ENCODE measurements at regions not wholly inside any gene's neighbourhood (a gene's known extent, or its start where the extent isn't known, plus 50 kb on each side); places are given as distances from the start of the nearest gene placed in this dataset.

- no peak for DNase-seq (ENCODE audit: low read depth)
Observed at GRCh38 chr4:41359836-41360213, 103.1 kb downstream of the UCHL1 start.

- DNase-seq (ENCODE audit: low read depth), result no peak
Observed at GRCh38 chr4:41360214-41360920, 103.6 kb downstream of the UCHL1 start.

- no peak for DNase-seq (ENCODE audit: low read depth)
Observed at GRCh38 chr4:41360921-41361793, 104.4 kb downstream of the UCHL1 start.

- no peak for DNase-seq (ENCODE audit: low read depth)
Observed at GRCh38 chr4:41361794-41362526, 105.2 kb downstream of the UCHL1 start.

GRCh38 chr4:41362621-41363383 lies 106.1 kb downstream of the UCHL1 start:
- DNase-seq (ENCODE audit: low read depth), result no peak

GRCh38 chr4:41363384-41363981 lies 106.8 kb downstream of the UCHL1 start:
- no peak for DNase-seq (ENCODE audit: low read depth)

- DNase-seq (ENCODE audit: low read depth), result no peak
Observed at GRCh38 chr4:41364876-41365275, 108.1 kb downstream of the UCHL1 start.

GRCh38 chr4:41365681-41366080 lies 109.0 kb downstream of the UCHL1 start:
- DNase-seq (ENCODE audit: low read depth), result no peak

GRCh38 chr4:41366911-41367517 lies 110.3 kb downstream of the UCHL1 start:
- no peak for DNase-seq (ENCODE audit: low read depth)

GRCh38 chr4:41369680-41370079 lies 113.0 kb downstream of the UCHL1 start:
- DNase-seq (ENCODE audit: low read depth), result no peak

- DNase-seq (ENCODE audit: low read depth), result no peak
Observed at GRCh38 chr4:41373221-41373620, 116.5 kb downstream of the UCHL1 start.

- DNase-seq (ENCODE audit: low read depth), result no peak
Observed at GRCh38 chr4:41374490-41374889, 117.8 kb downstream of the UCHL1 start.

- no peak for DNase-seq (ENCODE audit: low read depth)
Observed at GRCh38 chr4:41375561-41375960, 118.8 kb downstream of the UCHL1 start.

- no peak for DNase-seq (ENCODE audit: low read depth)
Observed at GRCh38 chr4:41377196-41377595, 120.5 kb downstream of the UCHL1 start.

GRCh38 chr4:41379230-41379629 lies 122.5 kb downstream of the UCHL1 start:
- no peak for DNase-seq (ENCODE audit: low read depth)

GRCh38 chr4:41380511-41381157 lies 123.9 kb downstream of the UCHL1 start:
- DNase-seq (ENCODE audit: low read depth), result no peak

GRCh38 chr4:41381384-41381783 lies 124.7 kb downstream of the UCHL1 start:
- no peak for DNase-seq (ENCODE audit: low read depth)

- DNase-seq (ENCODE audit: low read depth), result no peak
Observed at GRCh38 chr4:41384992-41385391, 128.3 kb downstream of the UCHL1 start.

GRCh38 chr4:41385481-41385880 lies 128.8 kb downstream of the UCHL1 start:
- DNase-seq (ENCODE audit: low read depth), result no peak

- DNase-seq (ENCODE audit: low read depth), result no peak
Observed at GRCh38 chr4:41388080-41388479, 131.4 kb downstream of the UCHL1 start.

GRCh38 chr4:41389356-41389755 lies 132.6 kb downstream of the UCHL1 start:
- no peak for DNase-seq (ENCODE audit: low read depth)

Data from HS-5 (cell line).